ENCODE measurements at regions not wholly inside any gene's neighbourhood (a gene's known extent, or its start where the extent isn't known, plus 50 kb on each side); places are given as distances from the start of the nearest gene placed in this dataset.

- intact Hi-C loops (cut with micrococcal nuclease) = no loop called here
- ATAC-seq = no peak
These were observed 87.3 kb upstream of the RAB4A start for GRCh38 chr1:229183588-229183987.

DNA sequence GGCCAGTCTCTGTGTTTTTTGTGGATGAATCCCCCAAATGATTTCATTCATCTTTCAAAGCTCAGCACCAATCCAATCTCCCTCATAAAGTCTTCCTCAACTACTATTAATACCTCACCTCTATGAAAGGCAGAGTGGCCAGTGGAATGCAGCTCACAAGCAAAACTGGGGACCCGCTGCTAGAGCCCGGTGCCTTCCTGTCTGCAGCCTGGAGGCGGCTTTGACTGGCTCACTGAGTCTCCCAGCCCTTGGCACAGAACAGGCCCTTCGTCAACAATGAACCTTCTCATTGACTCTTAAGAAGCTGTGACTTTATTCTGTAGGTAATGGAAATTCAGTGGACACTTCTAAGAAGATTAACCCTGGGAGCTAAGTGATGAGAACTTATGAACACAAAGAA is 86.8 kb upstream of the RAB4A start:
- DNase-seq (no peak), ATAC-seq (no peak)
- intact Hi-C loops (cut with micrococcal nuclease) = no loop called here

More at GRCh38 chr1:229183588-229183987, 87.3 kb upstream of the RAB4A start:
- DNase-seq = no peak

DNA sequence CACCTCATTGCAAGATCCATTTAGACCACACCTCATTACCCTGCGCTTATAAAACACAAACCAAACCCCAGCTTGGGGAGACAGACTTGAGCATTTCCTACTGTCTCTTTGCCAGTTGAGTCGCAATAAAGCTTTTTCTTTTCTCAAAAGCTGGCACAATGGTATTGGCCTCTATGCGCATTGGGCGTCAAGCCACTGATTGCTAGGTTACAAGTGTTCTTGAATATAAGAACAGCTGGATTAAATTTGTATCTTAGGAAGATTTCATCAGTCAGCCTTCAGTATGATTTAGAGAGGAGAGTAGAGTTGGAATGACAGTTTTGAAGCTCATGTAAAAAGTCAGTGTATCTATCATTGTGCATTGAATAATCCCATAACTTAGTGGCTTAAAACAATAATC is 84.9 kb upstream of the RAB4A start:
- DNase-seq (no peak), ATAC-seq (no peak)
- intact Hi-C loops (cut with micrococcal nuclease) = no loop called here

DNA sequence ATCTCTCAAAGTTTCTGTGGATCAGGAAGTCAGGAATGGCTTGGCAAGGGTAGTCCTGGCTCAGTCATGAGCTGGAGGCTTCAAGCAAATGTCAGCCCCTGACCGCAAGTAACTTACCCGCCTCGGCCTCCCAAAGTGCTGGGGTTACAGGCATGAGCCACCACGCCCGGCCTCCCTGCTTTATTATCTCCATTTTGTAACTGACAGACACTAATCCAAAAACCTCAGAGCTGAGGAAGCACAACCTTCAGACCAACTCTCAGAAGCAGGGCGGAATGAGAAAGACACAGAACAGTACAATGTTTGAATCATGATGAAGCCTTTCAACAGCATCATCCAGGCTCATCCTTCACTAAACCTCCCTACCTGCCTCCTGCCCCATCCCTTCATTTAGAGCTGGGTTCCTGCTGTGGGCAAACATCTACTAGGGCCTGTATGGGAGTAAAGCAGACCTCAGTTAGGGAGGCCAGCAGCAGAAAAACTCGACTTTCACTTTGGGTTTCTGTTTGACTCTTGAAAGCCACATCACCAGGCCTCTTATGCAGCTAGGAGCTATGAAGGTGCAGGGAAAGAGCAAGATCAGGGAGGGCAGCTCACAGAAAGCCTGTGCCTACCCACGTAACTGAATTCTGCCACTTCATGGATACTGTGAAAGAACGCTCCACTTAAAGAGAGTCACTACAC is 84.4 kb upstream of the RAB4A start:
- DNase-seq (no peak), ATAC-seq (no peak)
- intact Hi-C loops (cut with micrococcal nuclease) = no loop called here

- no peak for ATAC-seq
- DNase-seq = no peak
- intact Hi-C loops (cut with micrococcal nuclease) = no loop called here
These were observed 80.8 kb upstream of the RAB4A start for GRCh38 chr1:229190057-229190575.

- DNase-seq (no peak), ATAC-seq (no peak)
- intact Hi-C loops (cut with micrococcal nuclease) = no loop called here
These were observed 79.7 kb upstream of the RAB4A start for GRCh38 chr1:229191066-229191674.

DNA sequence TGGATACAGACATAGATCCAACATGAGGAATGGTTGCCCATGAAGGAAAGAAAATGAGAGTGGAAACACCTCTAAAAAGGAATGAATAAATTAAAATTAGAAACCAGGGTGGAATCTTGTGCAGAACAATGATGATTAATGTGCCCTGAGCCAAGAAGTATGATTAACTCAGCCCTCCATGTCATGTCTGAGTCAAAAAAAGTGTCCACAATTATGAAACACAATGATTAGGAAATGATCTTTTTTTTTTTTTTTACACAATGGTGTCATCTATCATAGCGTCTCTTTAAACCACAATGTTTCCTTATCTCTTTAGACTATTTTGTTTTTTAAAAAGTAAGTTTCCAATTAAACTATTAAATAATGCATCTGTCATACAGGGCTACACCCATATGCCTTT is 78.9 kb upstream of the RAB4A start:
- intact Hi-C loops (cut with micrococcal nuclease) = no loop called here
- ATAC-seq (no peak), DNase-seq (no peak)

DNA sequence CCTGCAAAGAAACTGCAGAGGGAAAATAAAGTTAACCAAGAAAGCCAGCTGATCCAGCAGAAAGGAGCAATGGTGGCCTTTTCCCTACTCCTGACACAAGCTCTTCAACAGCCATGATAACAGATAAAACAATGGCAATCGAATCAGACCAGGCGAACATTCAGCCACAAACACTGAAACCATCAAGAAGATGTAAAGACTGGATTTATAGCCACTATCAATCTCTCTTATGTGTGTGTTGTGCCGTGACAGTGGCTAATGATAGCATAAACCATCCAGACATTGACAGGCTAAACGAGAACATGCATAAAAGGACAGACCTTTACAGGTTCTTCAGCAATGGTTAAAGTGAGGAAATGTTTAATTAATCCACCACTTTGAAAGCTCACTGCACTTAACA is 78.1 kb upstream of the RAB4A start:
- DNase-seq (no peak), ATAC-seq (no peak)
- intact Hi-C loops (cut with micrococcal nuclease) = no loop called here

GRCh38 chr1:229194096-229194495 is 76.8 kb upstream of the RAB4A start:
- ATAC-seq = no peak
- intact Hi-C loops (cut with micrococcal nuclease) = no loop called here
- DNase-seq = no peak

GRCh38 chr1:229195246-229195645 is 75.7 kb upstream of the RAB4A start:
- no peak for ATAC-seq
- intact Hi-C loops (cut with micrococcal nuclease) = no loop called here
- no peak for DNase-seq

DNA sequence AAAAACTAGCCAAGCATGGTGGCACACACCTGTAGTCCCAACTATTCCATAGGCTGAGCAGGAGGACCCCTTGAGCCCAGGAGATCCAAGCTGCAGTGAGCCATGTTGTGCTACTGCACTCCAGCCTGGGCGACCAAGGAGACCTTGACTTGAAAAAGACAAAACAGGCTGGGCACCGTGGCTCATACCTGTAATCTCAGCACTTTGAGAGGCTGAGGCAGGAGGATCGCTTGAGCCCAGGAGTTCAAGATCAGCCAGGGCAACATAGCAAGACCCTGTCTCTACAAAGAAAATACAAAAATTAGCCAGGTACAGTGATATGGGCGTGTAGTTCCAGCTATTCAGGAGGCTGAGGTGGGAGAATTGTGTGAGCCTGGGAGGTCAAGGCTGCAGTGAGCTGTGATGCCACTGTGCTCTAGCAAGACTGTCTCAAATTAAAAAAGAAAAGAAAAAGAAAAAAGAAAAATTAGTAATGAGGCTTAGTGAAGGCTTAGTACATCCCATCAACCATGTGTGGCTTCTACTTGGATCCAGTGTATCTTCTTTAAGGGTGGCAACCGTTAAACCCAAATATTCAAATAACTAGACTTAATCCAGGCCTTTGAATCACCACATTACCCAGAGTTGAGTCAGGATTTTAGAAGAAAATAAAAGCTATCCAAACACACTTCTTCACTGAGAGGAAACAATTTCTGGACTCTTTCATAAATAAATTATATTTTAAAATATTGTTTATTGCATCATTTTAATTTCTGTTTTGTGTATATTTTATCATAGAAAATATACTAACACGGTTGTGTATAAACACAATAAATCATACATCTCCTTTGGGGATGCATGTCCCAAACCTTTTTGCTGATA is 74.3 kb upstream of the RAB4A start:
- intact Hi-C loops (cut with micrococcal nuclease) = no loop called here
- ATAC-seq = no peak
- no peak for DNase-seq

- ATAC-seq = no peak
- intact Hi-C loops (cut with micrococcal nuclease) = no loop called here
- no peak for DNase-seq
These were observed 73.7 kb upstream of the RAB4A start for GRCh38 chr1:229197265-229197585.

GRCh38 chr1:229199261-229200243 is 71.4 kb upstream of the RAB4A start:
- DNase-seq (peak; percentile 45), ATAC-seq (peak; percentile 34)
- intact Hi-C loops (cut with micrococcal nuclease) = no loop called here

- ATAC-seq (no peak), DNase-seq (no peak)
- intact Hi-C loops (cut with micrococcal nuclease) = no loop called here
These were observed 67.7 kb upstream of the RAB4A start for GRCh38 chr1:229203030-229203751.

GRCh38 chr1:229203991-229204632 is 66.8 kb upstream of the RAB4A start:
- intact Hi-C loops (cut with micrococcal nuclease) = no loop called here
- DNase-seq (no peak), ATAC-seq (no peak)

DNA sequence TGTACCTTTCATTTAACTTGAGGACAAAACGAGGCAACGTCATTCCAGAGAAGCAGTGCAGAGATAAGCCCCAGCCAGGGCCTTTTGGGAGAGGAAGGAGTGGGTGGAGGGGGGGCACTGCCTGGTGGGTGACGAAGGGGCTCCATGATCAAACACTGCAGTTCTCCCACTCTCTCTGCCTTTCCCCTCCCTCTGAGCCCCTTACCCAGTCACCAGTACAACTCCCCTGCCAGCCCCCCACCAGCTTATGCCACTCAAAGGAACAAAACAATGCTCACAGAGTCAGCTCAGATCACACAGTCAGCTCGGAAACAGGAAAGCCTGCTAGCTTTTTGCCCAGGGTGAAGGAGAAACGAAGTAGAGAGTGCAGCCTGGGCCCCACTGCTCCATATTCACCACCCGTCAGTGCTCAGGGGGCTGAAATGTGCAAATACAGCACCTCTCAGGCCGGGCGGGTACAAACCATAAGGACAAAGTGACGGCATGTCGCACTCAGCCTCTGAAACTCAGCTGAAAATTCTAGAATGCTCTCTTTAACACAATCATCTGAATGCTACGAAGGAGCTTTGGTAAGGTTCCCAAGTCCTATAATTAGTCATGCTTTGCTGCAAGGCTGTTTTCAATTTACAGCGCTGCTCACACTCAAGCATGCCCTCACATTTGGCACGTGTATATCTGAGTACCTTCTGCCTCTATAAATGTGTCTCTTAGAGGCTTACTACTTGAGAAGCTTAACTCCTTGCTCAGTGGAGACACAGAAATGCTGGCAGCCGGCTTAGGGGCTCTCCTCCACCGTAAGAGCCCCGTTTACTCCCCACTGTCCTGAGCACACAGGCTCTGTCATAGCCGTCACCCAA is 65.8 kb upstream of the RAB4A start:
- DNase-seq = peak; percentile 31
- intact Hi-C loops (cut with micrococcal nuclease) = no loop called here
- peak; percentile 83 for ATAC-seq

DNA sequence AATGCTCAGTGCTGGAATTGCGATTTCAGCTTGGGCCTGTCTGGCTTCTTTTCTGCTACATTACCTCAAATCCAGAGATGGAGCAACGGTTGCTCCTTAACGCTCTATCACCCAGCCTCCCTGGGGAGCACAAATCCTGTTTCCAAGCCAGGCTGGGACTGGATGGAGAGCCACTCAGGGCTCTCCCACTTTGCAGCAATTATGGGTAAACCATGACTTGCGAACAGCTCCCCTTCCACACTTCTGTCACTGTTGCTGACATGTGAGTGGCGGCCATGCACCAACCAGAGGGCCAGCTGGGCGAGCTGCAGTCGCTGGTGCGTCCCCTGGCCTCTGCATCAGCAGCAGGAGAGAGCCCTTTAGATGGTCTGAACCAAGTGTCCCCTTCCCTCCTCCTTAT is 65.1 kb upstream of the RAB4A start:
- peak; percentile 7 for ATAC-seq
- DNase-seq = no peak
- intact Hi-C loops (cut with micrococcal nuclease) = no loop called here
